Endothelial cell (in vitro differentiated cells): ENCODE measurements at regions not wholly inside any gene's neighbourhood (a gene's known extent, or its start where the extent isn't known, plus 50 kb on each side); places are given as distances from the start of the nearest gene placed in this dataset.
"Not testable (repeated sequence)": the region's sequence is repeated elsewhere in the genome, so short reads cannot be mapped to it uniquely, and the experiment has no call there.

Source experiments
- DNase-seq: peaks from one replicate; pipeline ENCODE4 v3.0.0; 2021; ENCODE audit warnings: low spot score
- H3K27ac Mint-ChIP-seq: one replicate; pipeline ENCODE4 v1.8.0; 2021; ENCODE audit warnings: mixed read lengths, inconsistent platforms; ENCODE audit not compliant: unreplicated experiment
- H3K27me3 Mint-ChIP-seq: one replicate; pipeline ENCODE4 v1.8.0; 2021; ENCODE audit warnings: mild to moderate bottlenecking, moderate library complexity, mixed read lengths, inconsistent platforms; ENCODE audit not compliant: unreplicated experiment
- H3K36me3 Mint-ChIP-seq: one replicate; pipeline ENCODE4 v1.8.0; 2021; ENCODE audit warnings: mild to moderate bottlenecking, low read depth, mixed read lengths, inconsistent platforms; ENCODE audit not compliant: unreplicated experiment
- H3K4me1 Mint-ChIP-seq: one replicate; pipeline ENCODE4 v1.8.0; 2021; ENCODE audit warnings: mild to moderate bottlenecking, mixed read lengths, inconsistent platforms; ENCODE audit not compliant: unreplicated experiment
- H3K4me3 Mint-ChIP-seq: one replicate; pipeline ENCODE4 v1.8.0; 2021; ENCODE audit warnings: mild to moderate bottlenecking, mixed read lengths, inconsistent platforms; ENCODE audit not compliant: unreplicated experiment
- H3K9me3 Mint-ChIP-seq: one replicate; pipeline ENCODE4 v1.8.0; 2021; ENCODE audit warnings: mixed read lengths, inconsistent platforms; ENCODE audit not compliant: unreplicated experiment
- TF ChIP-seq, protein P1 (sequence below): fragments of 200-600 bp; sonication (generic); IDR thresholded peaks from one replicate; pipeline ENCODE4 v1.5.0; 2021; ENCODE audit warnings: antibody characterized with exemption; ENCODE audit not compliant: unreplicated experiment

DNA sequence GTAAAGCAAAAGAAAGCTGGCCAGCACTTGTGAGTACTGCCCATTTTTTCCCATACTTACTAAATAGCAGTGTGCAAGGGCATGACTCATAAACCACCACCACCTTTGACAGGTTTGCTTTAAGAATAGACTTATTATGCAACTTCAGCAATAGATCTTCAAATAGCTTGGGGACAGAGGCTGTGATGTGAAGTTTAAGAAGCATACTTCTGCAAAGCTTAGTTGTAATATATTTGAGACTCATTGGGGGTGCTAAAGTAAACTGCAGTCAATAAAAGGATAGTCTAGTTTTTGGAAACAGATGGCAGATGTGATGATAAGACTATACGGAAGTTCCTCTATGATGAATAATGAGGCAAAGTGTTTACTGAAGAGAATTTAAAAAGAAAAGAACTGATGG is 210.0 kb downstream of the PLA2G4A start:
- no peaks in the 10 kb centered on the region for H3K36me3 Mint-ChIP-seq
- peaks cover 5% of the 10 kb centered on the region for H3K4me1 Mint-ChIP-seq
- TF ChIP-seq, protein P1, sequence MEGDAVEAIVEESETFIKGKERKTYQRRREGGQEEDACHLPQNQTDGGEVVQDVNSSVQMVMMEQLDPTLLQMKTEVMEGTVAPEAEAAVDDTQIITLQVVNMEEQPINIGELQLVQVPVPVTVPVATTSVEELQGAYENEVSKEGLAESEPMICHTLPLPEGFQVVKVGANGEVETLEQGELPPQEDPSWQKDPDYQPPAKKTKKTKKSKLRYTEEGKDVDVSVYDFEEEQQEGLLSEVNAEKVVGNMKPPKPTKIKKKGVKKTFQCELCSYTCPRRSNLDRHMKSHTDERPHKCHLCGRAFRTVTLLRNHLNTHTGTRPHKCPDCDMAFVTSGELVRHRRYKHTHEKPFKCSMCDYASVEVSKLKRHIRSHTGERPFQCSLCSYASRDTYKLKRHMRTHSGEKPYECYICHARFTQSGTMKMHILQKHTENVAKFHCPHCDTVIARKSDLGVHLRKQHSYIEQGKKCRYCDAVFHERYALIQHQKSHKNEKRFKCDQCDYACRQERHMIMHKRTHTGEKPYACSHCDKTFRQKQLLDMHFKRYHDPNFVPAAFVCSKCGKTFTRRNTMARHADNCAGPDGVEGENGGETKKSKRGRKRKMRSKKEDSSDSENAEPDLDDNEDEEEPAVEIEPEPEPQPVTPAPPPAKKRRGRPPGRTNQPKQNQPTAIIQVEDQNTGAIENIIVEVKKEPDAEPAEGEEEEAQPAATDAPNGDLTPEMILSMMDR = no peak
- no peak overlapping the region for H3K4me3 Mint-ChIP-seq
- DNase-seq = no peak
- no peak overlapping the region for H3K27ac Mint-ChIP-seq
- no peaks in the 10 kb centered on the region for H3K9me3 Mint-ChIP-seq
- no peaks in the 10 kb centered on the region for H3K27me3 Mint-ChIP-seq

DNA sequence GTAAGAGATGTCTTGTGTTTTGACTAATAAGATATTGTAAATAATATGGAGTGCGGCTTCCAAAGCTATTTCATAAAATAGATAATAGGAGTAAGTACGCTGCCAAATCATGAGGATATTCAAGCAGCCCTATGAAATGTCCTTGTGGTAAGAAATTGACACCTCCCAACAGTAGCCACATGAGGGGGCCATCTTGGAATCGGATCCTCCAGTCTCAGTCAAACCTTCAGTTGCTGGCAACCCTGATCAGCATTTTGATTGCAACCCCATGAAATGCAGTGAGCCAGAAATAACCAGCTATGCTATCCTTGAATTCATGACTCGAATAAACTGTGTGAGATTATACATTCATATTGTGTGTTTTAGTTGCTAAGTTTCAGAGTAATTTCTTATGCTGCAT is 212.4 kb downstream of the PLA2G4A start:
- Mint-ChIP-seq H3K36me3 (no peaks in the 10 kb centered on the region), H3K4me1 (peaks cover 4% of the 10 kb centered on the region), H3K27ac (no peak overlapping the region), H3K27me3 (no peaks in the 10 kb centered on the region), H3K4me3 (no peak overlapping the region), H3K9me3 (no peaks in the 10 kb centered on the region)
- TF ChIP-seq, protein P1 = no peak
- DNase-seq = no peak

DNA sequence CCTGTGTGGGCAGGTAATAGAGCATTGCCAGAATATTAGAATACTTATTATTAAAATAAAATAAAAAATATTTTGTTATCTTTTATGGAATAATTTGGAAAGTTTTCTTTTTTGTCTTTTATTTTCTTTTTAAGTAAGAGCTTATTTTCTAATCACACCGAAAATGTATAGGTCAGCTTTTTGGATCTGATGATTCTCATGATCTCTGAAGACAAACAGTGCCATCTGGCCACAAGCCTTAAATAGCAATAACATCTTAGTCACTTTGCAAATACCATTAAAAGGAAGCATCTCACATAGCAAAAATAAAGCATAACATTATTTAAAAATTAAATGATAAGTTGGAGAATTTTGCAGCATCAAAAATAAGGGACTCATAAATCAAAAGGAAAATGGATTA is 213.8 kb downstream of the PLA2G4A start:
- peaks cover 4% of the 10 kb centered on the region for H3K4me1 Mint-ChIP-seq
- TF ChIP-seq, protein P1 = no peak
- no peaks in the 10 kb centered on the region for H3K27me3 Mint-ChIP-seq

DNA sequence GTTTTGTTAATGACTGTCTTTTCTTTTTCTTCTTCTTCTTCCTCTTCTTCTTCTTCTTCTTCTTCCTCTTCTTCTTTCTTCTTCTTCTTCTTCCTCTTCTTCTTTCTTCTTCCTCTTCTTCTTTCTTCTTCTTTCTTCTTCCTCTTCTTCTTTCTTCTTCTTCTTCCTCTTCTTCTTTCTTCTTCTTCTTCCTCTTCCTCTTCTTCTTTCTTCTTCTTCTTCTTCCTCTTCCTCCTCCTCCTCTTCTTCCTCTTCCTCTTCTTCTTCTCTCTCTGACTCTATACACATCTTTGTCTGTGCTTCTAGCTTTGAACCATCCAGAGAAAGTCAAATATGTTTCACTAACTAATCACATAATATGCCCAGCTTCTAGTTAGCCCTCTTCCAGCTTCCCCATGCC is 214.7 kb downstream of the PLA2G4A start:
- H3K27me3 Mint-ChIP-seq, H3K4me3 Mint-ChIP-seq, H3K36me3 Mint-ChIP-seq, H3K27ac Mint-ChIP-seq, H3K4me1 Mint-ChIP-seq, DNase-seq, H3K9me3 Mint-ChIP-seq: not testable (repeated sequence)

More for the DNA sequence above, 213.8 kb downstream of the PLA2G4A start:
- no peak for DNase-seq
- Mint-ChIP-seq H3K4me3 (no peak overlapping the region), H3K27ac (no peak overlapping the region), H3K9me3 (no peaks in the 10 kb centered on the region), H3K36me3 (no peaks in the 10 kb centered on the region)

DNA sequence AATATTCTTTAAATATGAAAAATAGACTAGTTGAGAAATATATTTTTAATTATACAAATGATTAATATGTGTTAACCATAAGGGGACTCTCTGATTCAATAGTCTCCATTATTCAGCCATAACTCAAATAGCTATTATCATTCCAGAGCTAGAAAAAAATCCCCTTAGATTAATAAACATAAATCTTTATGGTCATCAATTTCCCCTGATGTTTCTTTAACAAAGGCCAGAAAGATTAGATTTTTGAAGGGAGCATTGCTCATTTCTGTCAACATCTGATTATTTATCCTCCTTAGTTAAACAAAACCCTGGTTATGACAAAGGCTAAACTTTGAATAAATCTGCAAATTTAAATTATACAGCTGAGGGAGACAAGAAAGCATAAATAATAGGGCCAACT is 215.7 kb downstream of the PLA2G4A start:
- TF ChIP-seq, protein P1 = no peak
- no peaks in the 10 kb centered on the region for H3K36me3 Mint-ChIP-seq
- peaks cover 4% of the 10 kb centered on the region for H3K4me1 Mint-ChIP-seq
- no peak overlapping the region for H3K4me3 Mint-ChIP-seq
- no peak overlapping the region for H3K27ac Mint-ChIP-seq
- no peak for DNase-seq
- H3K9me3 Mint-ChIP-seq = no peaks in the 10 kb centered on the region
- no peaks in the 10 kb centered on the region for H3K27me3 Mint-ChIP-seq

DNA sequence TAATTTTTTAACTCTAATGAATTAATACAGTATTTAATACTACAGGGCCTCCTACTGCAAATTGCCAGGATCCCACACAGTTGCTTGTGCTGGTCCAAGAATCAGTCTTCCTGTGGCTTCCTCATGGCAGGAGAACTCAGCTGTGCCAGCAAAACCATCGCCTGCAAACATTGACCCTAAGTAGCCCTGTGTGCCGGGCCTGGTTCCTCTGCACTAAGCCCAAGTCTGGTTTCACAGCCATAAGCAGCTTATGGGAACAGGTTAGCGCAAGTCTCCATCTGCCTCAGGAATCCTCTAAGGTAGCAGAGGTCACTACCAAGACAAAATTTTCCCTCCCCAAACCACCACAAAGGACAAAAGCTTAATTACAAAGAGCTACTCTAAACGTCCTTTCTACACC is 216.6 kb downstream of the PLA2G4A start:
- H3K27ac Mint-ChIP-seq = no peak overlapping the region
- TF ChIP-seq, protein P1 = no peak
- H3K4me3 Mint-ChIP-seq = no peak overlapping the region
- H3K27me3 Mint-ChIP-seq = no peaks in the 10 kb centered on the region
- no peaks in the 10 kb centered on the region for H3K36me3 Mint-ChIP-seq
- H3K4me1 Mint-ChIP-seq = peaks cover 4% of the 10 kb centered on the region
- H3K9me3 Mint-ChIP-seq = no peaks in the 10 kb centered on the region
- DNase-seq = no peak
